ENCODE measurements at regions not wholly inside any gene's neighbourhood (a gene's known extent, or its start where the extent isn't known, plus 50 kb on each side); places are given as distances from the start of the nearest gene placed in this dataset.
"Not testable (repeated sequence)": the region's sequence is repeated elsewhere in the genome, so short reads cannot be mapped to it uniquely, and the experiment has no call there.

GRCh38 chr3:8176759-8177483 is 324.7 kb upstream of the LMCD1 start:
- not testable (repeated sequence) for TF ChIP-seq ATF3 (IDR thresholded peaks at IDR 0.05); CTCF (IDR thresholded peaks at IDR 0.05; ENCODE audit: low read depth, low read length, missing input control)
- TF ChIP-seq, protein P1, sequence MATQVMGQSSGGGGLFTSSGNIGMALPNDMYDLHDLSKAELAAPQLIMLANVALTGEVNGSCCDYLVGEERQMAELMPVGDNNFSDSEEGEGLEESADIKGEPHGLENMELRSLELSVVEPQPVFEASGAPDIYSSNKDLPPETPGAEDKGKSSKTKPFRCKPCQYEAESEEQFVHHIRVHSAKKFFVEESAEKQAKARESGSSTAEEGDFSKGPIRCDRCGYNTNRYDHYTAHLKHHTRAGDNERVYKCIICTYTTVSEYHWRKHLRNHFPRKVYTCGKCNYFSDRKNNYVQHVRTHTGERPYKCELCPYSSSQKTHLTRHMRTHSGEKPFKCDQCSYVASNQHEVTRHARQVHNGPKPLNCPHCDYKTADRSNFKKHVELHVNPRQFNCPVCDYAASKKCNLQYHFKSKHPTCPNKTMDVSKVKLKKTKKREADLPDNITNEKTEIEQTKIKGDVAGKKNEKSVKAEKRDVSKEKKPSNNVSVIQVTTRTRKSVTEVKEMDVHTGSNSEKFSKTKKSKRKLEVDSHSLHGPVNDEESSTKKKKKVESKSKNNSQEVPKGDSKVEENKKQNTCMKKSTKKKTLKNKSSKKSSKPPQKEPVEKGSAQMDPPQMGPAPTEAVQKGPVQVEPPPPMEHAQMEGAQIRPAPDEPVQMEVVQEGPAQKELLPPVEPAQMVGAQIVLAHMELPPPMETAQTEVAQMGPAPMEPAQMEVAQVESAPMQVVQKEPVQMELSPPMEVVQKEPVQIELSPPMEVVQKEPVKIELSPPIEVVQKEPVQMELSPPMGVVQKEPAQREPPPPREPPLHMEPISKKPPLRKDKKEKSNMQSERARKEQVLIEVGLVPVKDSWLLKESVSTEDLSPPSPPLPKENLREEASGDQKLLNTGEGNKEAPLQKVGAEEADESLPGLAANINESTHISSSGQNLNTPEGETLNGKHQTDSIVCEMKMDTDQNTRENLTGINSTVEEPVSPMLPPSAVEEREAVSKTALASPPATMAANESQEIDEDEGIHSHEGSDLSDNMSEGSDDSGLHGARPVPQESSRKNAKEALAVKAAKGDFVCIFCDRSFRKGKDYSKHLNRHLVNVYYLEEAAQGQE (IDR thresholded peaks at IDR 0.05): not testable (repeated sequence)
